ENCODE measurements at regions not wholly inside any gene's neighbourhood (a gene's known extent, or its start where the extent isn't known, plus 50 kb on each side); places are given as distances from the start of the nearest gene placed in this dataset.

DNA sequence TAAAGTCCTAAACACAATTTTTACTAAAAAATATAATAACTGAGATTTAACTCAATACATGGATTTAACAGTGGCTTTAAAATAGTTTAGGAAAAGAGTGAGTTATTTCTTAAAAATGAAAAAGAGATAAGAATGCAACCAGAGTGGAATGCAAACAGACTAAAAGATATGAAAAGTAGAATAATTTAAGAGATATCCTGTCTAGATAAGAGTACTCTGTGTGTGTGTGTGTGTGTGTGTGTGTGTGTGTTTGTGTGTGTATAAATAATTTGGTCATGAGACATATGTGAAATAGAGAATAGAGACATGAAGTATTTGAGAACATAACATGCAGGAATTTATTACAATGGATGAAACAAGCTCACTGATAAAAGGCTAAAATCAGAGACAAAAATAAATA lies 986.9 kb upstream of the CHORDC1 start:
- Histone ChIP-seq H3K4me3 (ENCODE audit: severe bottlenecking) (no peak overlapping the region), H3K36me3 (ENCODE audit: low read depth) (no peaks in the 10 kb centered on the region), H3K27me3 (ENCODE audit: insufficient read depth, poor library complexity, severe bottlenecking) (no peaks in the 10 kb centered on the region), H3K4me1 (ENCODE audit: insufficient read depth, poor library complexity, severe bottlenecking) (no peaks in the 10 kb centered on the region), H3K9me3 (ENCODE audit: severe bottlenecking) (no peaks in the 10 kb centered on the region), H3K27ac (ENCODE audit: poor library complexity, severe bottlenecking) (no peak overlapping the region)
- DNase-seq (ENCODE audit: low spot score) (no peak), ATAC-seq (ENCODE audit: low read depth) (no peak)
- TF ChIP-seq CTCF (IDR thresholded peaks at IDR 0.05; ENCODE audit: poor library complexity, severe bottlenecking), result no peak

- Histone ChIP-seq H3K4me1 (ENCODE audit: insufficient read depth, poor library complexity, severe bottlenecking) (no peaks in the 10 kb centered on the region), H3K27ac (ENCODE audit: poor library complexity, severe bottlenecking) (no peak overlapping the region), H3K36me3 (ENCODE audit: low read depth) (no peaks in the 10 kb centered on the region), H3K27me3 (ENCODE audit: insufficient read depth, poor library complexity, severe bottlenecking) (no peaks in the 10 kb centered on the region), H3K4me3 (ENCODE audit: severe bottlenecking) (no peak overlapping the region), H3K9me3 (ENCODE audit: severe bottlenecking) (no peaks in the 10 kb centered on the region)
- DNase-seq (ENCODE audit: low spot score), result no peak
- TF ChIP-seq CTCF (IDR thresholded peaks at IDR 0.05; ENCODE audit: poor library complexity, severe bottlenecking), result no peak
- ATAC-seq (ENCODE audit: low read depth), result no peak
Observed at GRCh38 chr11:91209306-91209705, 986.5 kb upstream of the CHORDC1 start.

- Histone ChIP-seq H3K27ac (ENCODE audit: poor library complexity, severe bottlenecking) (no peak overlapping the region), H3K36me3 (ENCODE audit: low read depth) (no peaks in the 10 kb centered on the region), H3K27me3 (ENCODE audit: insufficient read depth, poor library complexity, severe bottlenecking) (no peaks in the 10 kb centered on the region), H3K9me3 (ENCODE audit: severe bottlenecking) (no peaks in the 10 kb centered on the region), H3K4me1 (ENCODE audit: insufficient read depth, poor library complexity, severe bottlenecking) (no peaks in the 10 kb centered on the region), H3K4me3 (ENCODE audit: severe bottlenecking) (no peak overlapping the region)
- DNase-seq (ENCODE audit: low spot score) (no peak), ATAC-seq (ENCODE audit: low read depth) (no peak)
- TF ChIP-seq CTCF (IDR thresholded peaks at IDR 0.05; ENCODE audit: poor library complexity, severe bottlenecking), result no peak
Observed at GRCh38 chr11:91199866-91200265, 977.0 kb upstream of the CHORDC1 start.

GRCh38 chr11:91194546-91194945 lies 971.7 kb upstream of the CHORDC1 start:
- ATAC-seq (ENCODE audit: low read depth) (no peak), DNase-seq (ENCODE audit: low spot score) (no peak)
- TF ChIP-seq CTCF (IDR thresholded peaks at IDR 0.05; ENCODE audit: poor library complexity, severe bottlenecking), result no peak
- no peaks in the 10 kb centered on the region for H3K27me3 ChIP-seq (ENCODE audit: insufficient read depth, poor library complexity, severe bottlenecking)
- H3K4me3 ChIP-seq (ENCODE audit: severe bottlenecking), result no peak overlapping the region
- no peaks in the 10 kb centered on the region for H3K4me1 ChIP-seq (ENCODE audit: insufficient read depth, poor library complexity, severe bottlenecking)
- no peaks in the 10 kb centered on the region for H3K36me3 ChIP-seq (ENCODE audit: low read depth)
- H3K9me3 ChIP-seq (ENCODE audit: severe bottlenecking), result no peaks in the 10 kb centered on the region
- no peak overlapping the region for H3K27ac ChIP-seq (ENCODE audit: poor library complexity, severe bottlenecking)

DNA sequence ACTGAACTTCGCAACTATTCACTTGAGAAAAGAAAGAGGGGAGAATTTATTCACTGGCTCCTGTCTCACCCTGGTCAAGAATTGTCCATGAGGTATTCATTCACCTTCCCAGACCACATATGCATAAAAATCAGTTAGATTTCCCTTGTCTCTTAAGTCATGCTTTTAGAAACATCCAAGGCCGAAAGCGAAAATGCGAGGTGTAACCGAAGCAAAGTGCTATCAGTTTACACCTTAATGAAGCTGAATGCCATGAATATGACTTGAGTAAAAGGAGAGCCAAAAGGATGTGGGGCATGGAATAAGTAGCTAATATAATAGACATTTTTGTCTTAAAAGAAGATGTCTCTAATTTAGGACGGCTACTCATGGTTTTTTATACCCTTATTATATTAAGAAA lies 965.6 kb upstream of the CHORDC1 start:
- Histone ChIP-seq H3K4me1 (ENCODE audit: insufficient read depth, poor library complexity, severe bottlenecking) (no peaks in the 10 kb centered on the region), H3K4me3 (ENCODE audit: severe bottlenecking) (no peak overlapping the region), H3K9me3 (ENCODE audit: severe bottlenecking) (no peaks in the 10 kb centered on the region), H3K27me3 (ENCODE audit: insufficient read depth, poor library complexity, severe bottlenecking) (no peaks in the 10 kb centered on the region), H3K27ac (ENCODE audit: poor library complexity, severe bottlenecking) (no peak overlapping the region), H3K36me3 (ENCODE audit: low read depth) (no peaks in the 10 kb centered on the region)
- TF ChIP-seq CTCF (IDR thresholded peaks at IDR 0.05; ENCODE audit: poor library complexity, severe bottlenecking), result no peak
- no peak for ATAC-seq (ENCODE audit: low read depth)
- DNase-seq (ENCODE audit: low spot score), result no peak
